IPS-15b (cell line): ENCODE measurements at regions not wholly inside any gene's neighbourhood (a gene's known extent, or its start where the extent isn't known, plus 50 kb on each side); places are given as distances from the start of the nearest gene placed in this dataset.

Source experiments
- H3K27me3 ChIP-seq: one replicate; pipeline ENCODE4 v1.6.1; 2013; ENCODE audit warnings: low read length; ENCODE audit not compliant: control insufficient read depth, insufficient read depth
- H3K36me3 ChIP-seq: one replicate; pipeline ENCODE4 v1.6.1; 2013; ENCODE audit warnings: low read length; ENCODE audit not compliant: control insufficient read depth, insufficient read depth
- H3K4me1 ChIP-seq: one replicate; pipeline ENCODE4 v1.6.1; 2013; ENCODE audit warnings: mild to moderate bottlenecking, low read length; ENCODE audit not compliant: control insufficient read depth, insufficient read depth
- H3K4me3 ChIP-seq: one replicate; pipeline ENCODE4 v1.5.1; 2013; ENCODE audit warnings: low read depth, low read length
- H3K9ac ChIP-seq: one replicate; pipeline ENCODE4 v1.6.1; 2013; ENCODE audit warnings: low read depth, mild to moderate bottlenecking, low read length
- H3K9me3 ChIP-seq: one replicate; pipeline ENCODE4 v1.6.1; 2013; ENCODE audit warnings: mild to moderate bottlenecking, low read length; ENCODE audit not compliant: control insufficient read depth, insufficient read depth

GRCh38 chr14:49173765-49174373 is 412.3 kb downstream of the RPS29 start:
- H3K4me1 ChIP-seq, result no peaks in the 10 kb centered on the region
- no peaks in the 10 kb centered on the region for H3K9me3 ChIP-seq
- H3K27me3 ChIP-seq, result no peaks in the 10 kb centered on the region

GRCh38 chr14:49164074-49164473 is 422.1 kb downstream of the RPS29 start:
- H3K36me3 ChIP-seq, result no peaks in the 10 kb centered on the region
- no peaks in the 10 kb centered on the region for H3K27me3 ChIP-seq
- H3K9me3 ChIP-seq, result no peaks in the 10 kb centered on the region
- H3K9ac ChIP-seq, result no peak overlapping the region
- H3K4me3 ChIP-seq, result no peak overlapping the region
- H3K4me1 ChIP-seq, result no peaks in the 10 kb centered on the region

More at GRCh38 chr14:49173765-49174373, 412.3 kb downstream of the RPS29 start:
- H3K36me3 ChIP-seq, result no peaks in the 10 kb centered on the region
- H3K9ac ChIP-seq, result no peak overlapping the region
- H3K4me3 ChIP-seq, result no peak overlapping the region

GRCh38 chr14:49160983-49161382 is 425.2 kb downstream of the RPS29 start:
- Histone ChIP-seq H3K4me1 (no peaks in the 10 kb centered on the region), H3K9ac (no peak overlapping the region), H3K4me3 (no peak overlapping the region), H3K27me3 (no peaks in the 10 kb centered on the region), H3K9me3 (no peaks in the 10 kb centered on the region), H3K36me3 (no peaks in the 10 kb centered on the region)

GRCh38 chr14:49159081-49159480 is 427.1 kb downstream of the RPS29 start:
- no peaks in the 10 kb centered on the region for H3K4me1 ChIP-seq
- H3K9ac ChIP-seq, result no peak overlapping the region
- no peaks in the 10 kb centered on the region for H3K27me3 ChIP-seq
- H3K9me3 ChIP-seq, result no peaks in the 10 kb centered on the region
- no peaks in the 10 kb centered on the region for H3K36me3 ChIP-seq
- no peak overlapping the region for H3K4me3 ChIP-seq

- Histone ChIP-seq H3K27me3 (no peaks in the 10 kb centered on the region), H3K9me3 (no peaks in the 10 kb centered on the region), H3K4me1 (no peaks in the 10 kb centered on the region), H3K4me3 (no peak overlapping the region), H3K9ac (no peak overlapping the region), H3K36me3 (no peaks in the 10 kb centered on the region)
Measured at GRCh38 chr14:49139593-49139992, 446.6 kb downstream of the RPS29 start.

GRCh38 chr14:49134940-49135339 is 451.2 kb downstream of the RPS29 start:
- Histone ChIP-seq H3K36me3 (no peaks in the 10 kb centered on the region), H3K9me3 (no peaks in the 10 kb centered on the region), H3K9ac (no peak overlapping the region)

GRCh38 chr14:49121246-49121645 is 464.9 kb downstream of the RPS29 start:
- no peak overlapping the region for H3K4me3 ChIP-seq
- no peaks in the 10 kb centered on the region for H3K4me1 ChIP-seq
- H3K36me3 ChIP-seq, result no peaks in the 10 kb centered on the region
- no peak overlapping the region for H3K9ac ChIP-seq
- no peaks in the 10 kb centered on the region for H3K9me3 ChIP-seq
- H3K27me3 ChIP-seq, result no peaks in the 10 kb centered on the region

More at GRCh38 chr14:49134940-49135339, 451.2 kb downstream of the RPS29 start:
- no peaks in the 10 kb centered on the region for H3K4me1 ChIP-seq
- no peak overlapping the region for H3K4me3 ChIP-seq
- no peaks in the 10 kb centered on the region for H3K27me3 ChIP-seq

GRCh38 chr14:49114161-49114893 is 471.9 kb downstream of the RPS29 start:
- Histone ChIP-seq H3K4me1 (no peaks in the 10 kb centered on the region), H3K9ac (no peak overlapping the region), H3K4me3 (no peak overlapping the region), H3K27me3 (no peaks in the 10 kb centered on the region), H3K9me3 (no peaks in the 10 kb centered on the region), H3K36me3 (no peaks in the 10 kb centered on the region)

GRCh38 chr14:49106741-49107667 is 479.2 kb downstream of the RPS29 start:
- Histone ChIP-seq H3K9ac (no peak overlapping the region), H3K4me1 (no peaks in the 10 kb centered on the region), H3K36me3 (no peaks in the 10 kb centered on the region), H3K9me3 (no peaks in the 10 kb centered on the region), H3K4me3 (no peak overlapping the region), H3K27me3 (no peaks in the 10 kb centered on the region)

GRCh38 chr14:49105956-49106355 is 480.2 kb downstream of the RPS29 start:
- Histone ChIP-seq H3K36me3 (no peaks in the 10 kb centered on the region), H3K9ac (no peak overlapping the region), H3K4me1 (no peaks in the 10 kb centered on the region), H3K9me3 (no peaks in the 10 kb centered on the region), H3K27me3 (no peaks in the 10 kb centered on the region), H3K4me3 (no peak overlapping the region)

- H3K4me1 ChIP-seq, result no peaks in the 10 kb centered on the region
- H3K4me3 ChIP-seq, result no peak overlapping the region
- H3K9ac ChIP-seq, result no peak overlapping the region
- no peaks in the 10 kb centered on the region for H3K9me3 ChIP-seq
- H3K27me3 ChIP-seq, result no peaks in the 10 kb centered on the region
- no peaks in the 10 kb centered on the region for H3K36me3 ChIP-seq
Measured at GRCh38 chr14:49105512-49105911, 480.7 kb downstream of the RPS29 start.
